GM23338 (cell line): ENCODE measurements at regions not wholly inside any gene's neighbourhood (a gene's known extent, or its start where the extent isn't known, plus 50 kb on each side); places are given as distances from the start of the nearest gene placed in this dataset.

Experiments
- ATAC-seq: fragments of 200-7000 bp; cut with Tn5 transposase; 3 replicates; pipeline ENCODE4 v1.9.1; 2020
- DNase-seq: peaks from one replicate; pipeline ENCODE4 v3.0.0-alpha.2; 2015; ENCODE audit warnings: low spot score
- H2AFZ ChIP-seq: fragments of 200-600 bp; sonication (generic); 2 replicates; pipeline ENCODE4 v1.8.0; 2016; ENCODE audit warnings: antibody characterized with exemption, mild to moderate bottlenecking, moderate library complexity
- H3F3A ChIP-seq: fragments of 200-600 bp; sonication (generic); replicated peaks from 2 replicates; pipeline ENCODE4 v1.8.0; 2017; ENCODE audit warnings: antibody characterized with exemption, mixed run types, low read depth
- H3K27ac ChIP-seq: fragments of 200-600 bp; sonication (generic); 2 replicates; pipeline ENCODE4 v1.6.1; 2016; ENCODE audit warnings: low read depth
- H3K27me3 ChIP-seq: fragments of 200-600 bp; sonication (generic); 2 replicates; pipeline ENCODE4 v1.8.0; 2016; ENCODE audit warnings: mild to moderate bottlenecking, mixed run types, moderate library complexity; ENCODE audit not compliant: insufficient read depth
- H3K36me3 ChIP-seq: fragments of 200-600 bp; sonication (generic); 2 replicates; pipeline ENCODE4 v1.8.0; 2016; ENCODE audit warnings: mild to moderate bottlenecking; ENCODE audit not compliant: insufficient read depth
- H3K4me1 ChIP-seq: fragments of 200-600 bp; sonication (generic); 2 replicates; pipeline ENCODE4 v1.8.0; 2016; ENCODE audit warnings: mild to moderate bottlenecking, moderate library complexity; ENCODE audit not compliant: insufficient read depth
- H3K4me2 ChIP-seq: fragments of 200-600 bp; sonication (generic); 2 replicates; pipeline ENCODE4 v1.7.1; 2017; ENCODE audit warnings: mixed run types
- H3K4me3 ChIP-seq: fragments of 200-600 bp; sonication (generic); 2 replicates; pipeline ENCODE4 v1.6.1; 2016; ENCODE audit warnings: mixed run types
- H3K79me2 ChIP-seq: fragments of 200-600 bp; sonication (generic); replicated peaks from 2 replicates; pipeline ENCODE4 v1.8.0; 2017; ENCODE audit warnings: mild to moderate bottlenecking; ENCODE audit not compliant: insufficient read depth
- H3K9me2 ChIP-seq: fragments of 200-600 bp; sonication (generic); 2 replicates; pipeline ENCODE4 v1.8.0; 2017; ENCODE audit not compliant: insufficient read depth
- H4K20me1 ChIP-seq: fragments of 200-600 bp; sonication (generic); replicated peaks from 2 replicates; pipeline ENCODE4 v1.8.0; 2017; ENCODE audit warnings: mild to moderate bottlenecking; ENCODE audit not compliant: insufficient read depth
- H3K27ac Mint-ChIP-seq: 2 replicates; pipeline ENCODE4 v1.8.0; 2020; ENCODE audit warnings: inconsistent platforms, mild to moderate bottlenecking, moderate library complexity, mixed read lengths
- H3K27me3 Mint-ChIP-seq: 3 replicates; pipeline ENCODE4 v1.8.0; 2022; ENCODE audit warnings: low read depth, mild to moderate bottlenecking, moderate library complexity, mixed read lengths, inconsistent platforms; ENCODE audit not compliant: insufficient read depth, poor library complexity
- H3K36me3 Mint-ChIP-seq: 3 replicates; pipeline ENCODE4 v1.8.0; 2021; ENCODE audit warnings: low read depth, mild to moderate bottlenecking, inconsistent platforms, moderate library complexity, mixed read lengths
- H3K4me1 Mint-ChIP-seq: 3 replicates; pipeline ENCODE4 v1.8.0; 2020; ENCODE audit warnings: mild to moderate bottlenecking, inconsistent platforms, mixed read lengths
- H3K4me3 Mint-ChIP-seq: 3 replicates; pipeline ENCODE4 v1.8.0; 2021; ENCODE audit warnings: moderate library complexity, mild to moderate bottlenecking, inconsistent platforms, mixed read lengths
- H3K9me3 Mint-ChIP-seq: 3 replicates; pipeline ENCODE4 v1.8.0; 2020; ENCODE audit warnings: moderate library complexity, mild to moderate bottlenecking, inconsistent platforms, mixed read lengths
- CTCF ChIP-seq, 2 experiments: fragments of 200-600 bp in 1 of 2; sonication (generic) in 1 of 2; conservative IDR thresholded peaks; 2 replicates each; pipeline versions ENCODE4 v1.5.1 to v1.6.1; 2016 to 2017; ENCODE audit warnings: antibody characterized with exemption in 2 of 2, low read depth in 2 of 2, mild to moderate bottlenecking in 2 of 2, moderate library complexity in 1 of 2
- ETS1 ChIP-seq: IDR thresholded peaks from 2 replicates; pipeline ENCODE4 v1.6.1; 2016; ENCODE audit warnings: antibody characterized with exemption
- JUNB ChIP-seq: IDR thresholded peaks from one replicate; pipeline ENCODE4 v1.6.1; 2016; ENCODE audit warnings: antibody characterized with exemption; ENCODE audit not compliant: unreplicated experiment
- NANOG ChIP-seq: IDR thresholded peaks from 2 replicates; pipeline ENCODE4 v1.6.1; 2016; ENCODE audit warnings: antibody characterized with exemption, borderline replicate concordance
- REST ChIP-seq: IDR thresholded peaks from one replicate; pipeline ENCODE4 v1.6.1; 2018; ENCODE audit warnings: antibody characterized with exemption; ENCODE audit not compliant: unreplicated experiment
- STAT1 ChIP-seq: IDR thresholded peaks from one replicate; pipeline ENCODE4 v1.6.1; 2016; ENCODE audit warnings: antibody characterized with exemption; ENCODE audit not compliant: unreplicated experiment
- ZNF114 ChIP-seq: fragments of 250-450 bp; sonication (Bioruptor Pico); IDR thresholded peaks from 2 replicates; pipeline ENCODE4 v1.5.0; 2020; ENCODE audit warnings: mild to moderate bottlenecking, moderate library complexity
- ZNF331 ChIP-seq: fragments of 250-450 bp; sonication (Bioruptor Pico); IDR thresholded peaks from 2 replicates; pipeline ENCODE4 v1.5.0; 2020; ENCODE audit warnings: low read depth, mild to moderate bottlenecking, moderate library complexity
- ZNF462 ChIP-seq: fragments of 250-450 bp; sonication (Bioruptor Pico); IDR thresholded peaks from 2 replicates; pipeline ENCODE4 v1.5.0; 2020; ENCODE audit warnings: mild to moderate bottlenecking, moderate library complexity

GRCh38 chr12:11980115-11980514 lies 90.6 kb upstream of the BCL2L14 start:
- no peaks in the 10 kb centered on the region for H3K4me1 Mint-ChIP-seq
- no peak overlapping the region for H3K27ac ChIP-seq

More at GRCh38 chr12:11980115-11980514, 90.6 kb upstream of the BCL2L14 start:
- no peak for DNase-seq
- no peaks in the 10 kb centered on the region for H3K36me3 ChIP-seq
- no peaks in the 10 kb centered on the region for H3F3A ChIP-seq
- H2AFZ ChIP-seq = no peak overlapping the region
- no peaks in the 10 kb centered on the region for H3K79me2 ChIP-seq
- ATAC-seq = no peak
- H3K4me3 Mint-ChIP-seq = no peak overlapping the region
- no peak for TF ChIP-seq ETS1
- no peak for TF ChIP-seq ZNF331
- TF ChIP-seq ZNF114 (CRISPR knock-in tag) = no peak
- TF ChIP-seq ZNF462 = no peak
- TF ChIP-seq CTCF (conservative IDR thresholded peaks at IDR 0.05; ENCODE audit: low read depth in 2 of 2) = no peak
- no peak for TF ChIP-seq JUNB
- TF ChIP-seq NANOG = no peak
- TF ChIP-seq STAT1 = no peak
- no peak for TF ChIP-seq REST
- no peaks in the 10 kb centered on the region for H3K36me3 Mint-ChIP-seq
- H3K27me3 ChIP-seq = no peaks in the 10 kb centered on the region
- H3K4me2 ChIP-seq = no peak overlapping the region
- H3K27me3 Mint-ChIP-seq = no peaks in the 10 kb centered on the region
- H4K20me1 ChIP-seq = no peaks in the 10 kb centered on the region
- H3K9me2 ChIP-seq = 0 out of 2 replicates have a peak, but pooled peaks cover 11% of the 10 kb centered on the region
- no peak overlapping the region for H3K4me3 ChIP-seq
- H3K4me1 ChIP-seq = no peaks in the 10 kb centered on the region
- H3K9me3 Mint-ChIP-seq = no peaks in the 10 kb centered on the region
- H3K27ac Mint-ChIP-seq = no peak overlapping the region
